ENCODE measurements at regions not wholly inside any gene's neighbourhood (a gene's known extent, or its start where the extent isn't known, plus 50 kb on each side); places are given as distances from the start of the nearest gene placed in this dataset.

- Histone ChIP-seq H3K14ac (ENCODE audit: insufficient read depth, low read length) (no peak overlapping the region), H3K4ac (ENCODE audit: low read depth, low read length) (no peak overlapping the region), H3K27me3 (ENCODE audit: insufficient read depth, low read length) (no peaks in the 10 kb centered on the region), H3K4me1 (ENCODE audit: insufficient read depth, low read length) (peaks cover 6% of the 10 kb centered on the region), H2BK20ac (ENCODE audit: low read depth, low read length, poor library complexity, severe bottlenecking) (no peak overlapping the region), H3T11ph (ENCODE audit: low read length) (no peak overlapping the region), H3K79me1 (ENCODE audit: insufficient read depth, low read depth, low read length, poor library complexity, severe bottlenecking) (no peaks in the 10 kb centered on the region), H2BK12ac (ENCODE audit: insufficient read length, low read depth, low read length) (no peak overlapping the region), H3K18ac (ENCODE audit: insufficient read length, low read depth, low read length) (no peak overlapping the region), H3K9me3 (ENCODE audit: control insufficient read depth, low read depth, low read length) (no peaks in the 10 kb centered on the region), H2AFZ (ENCODE audit: low read length) (no peak overlapping the region), H3K9ac (ENCODE audit: extremely low read depth, insufficient read length, low read length) (no peak overlapping the region), H3K56ac (ENCODE audit: insufficient read length, low read depth, low read length) (no peak overlapping the region), H4K5ac (ENCODE audit: insufficient read length, low read depth, low read length) (no peak overlapping the region), H2BK15ac (ENCODE audit: low read depth, low read length) (no peak overlapping the region), H2AK5ac (ENCODE audit: insufficient read length, low read length) (no peak overlapping the region), H4K20me1 (ENCODE audit: control insufficient read depth, insufficient read depth, insufficient read length) (no peaks in the 10 kb centered on the region), H3K23me2 (ENCODE audit: insufficient read length, low read depth, low read length, poor library complexity, severe bottlenecking) (no peaks in the 10 kb centered on the region), H2BK5ac (ENCODE audit: insufficient read length, low read length) (no peak overlapping the region), H4K91ac (ENCODE audit: insufficient read length, low read depth, low read length) (no peak overlapping the region), H2BK120ac (ENCODE audit: low read depth, low read length, poor library complexity, severe bottlenecking) (no peak overlapping the region), H4K8ac (replicated peaks; ENCODE audit: insufficient read length, low read depth, low read length) (no peak overlapping the region), H3K23ac (ENCODE audit: insufficient read length, low read depth, low read length) (no peak overlapping the region), H3K4me2 (ENCODE audit: insufficient read depth, insufficient read length, low read length) (no peak overlapping the region), H3K27ac (ENCODE audit: insufficient read length, low read depth, low read length) (no peak overlapping the region), H3K79me2 (ENCODE audit: insufficient read depth, low read length) (no peaks in the 10 kb centered on the region)
- no peaks in the 10 kb centered on the region; a peak in 1 of 7 replicates for H3K36me3 Mint-ChIP-seq (ENCODE audit: insufficient read depth in 1 of 3, low read depth in 3 of 3)
- peaks cover 18 to 26% of the 10 kb centered on the region in 2 experiments for H3K4me1 Mint-ChIP-seq
- H3K27me3 Mint-ChIP-seq (ENCODE audit: low read depth): no peaks in the 10 kb centered on the region
- no peak overlapping the region for H3K4me3 Mint-ChIP-seq
- no peak for TF ChIP-seq CTCF (conservative IDR thresholded peaks at IDR 0.05)
- no peak for DNase-seq
- no peak overlapping the region for H3K27ac Mint-ChIP-seq
- no peaks in the 10 kb centered on the region for H3K9me3 Mint-ChIP-seq
- WGBS (ENCODE audit: extremely low coverage, insufficient read length, low lambda C conversion rate): 100% methylated on average over 3 of the region's 7 CpGs
Measured at GRCh38 chr2:234620018-234620417, 123.1 kb upstream of the ARL4C start.
